GM12874 (cell line): ENCODE measurements at regions not wholly inside any gene's neighbourhood (a gene's known extent, or its start where the extent isn't known, plus 50 kb on each side); places are given as distances from the start of the nearest gene placed in this dataset.

Source experiments
- TF ChIP-seq, protein P1 (sequence below): IDR thresholded peaks from 2 replicates; pipeline ENCODE4 v1.5.1; 2011; ENCODE audit warnings: low read depth, mild to moderate bottlenecking, control low read depth, low read length, moderate library complexity; ENCODE audit not compliant: insufficient read depth

DNA sequence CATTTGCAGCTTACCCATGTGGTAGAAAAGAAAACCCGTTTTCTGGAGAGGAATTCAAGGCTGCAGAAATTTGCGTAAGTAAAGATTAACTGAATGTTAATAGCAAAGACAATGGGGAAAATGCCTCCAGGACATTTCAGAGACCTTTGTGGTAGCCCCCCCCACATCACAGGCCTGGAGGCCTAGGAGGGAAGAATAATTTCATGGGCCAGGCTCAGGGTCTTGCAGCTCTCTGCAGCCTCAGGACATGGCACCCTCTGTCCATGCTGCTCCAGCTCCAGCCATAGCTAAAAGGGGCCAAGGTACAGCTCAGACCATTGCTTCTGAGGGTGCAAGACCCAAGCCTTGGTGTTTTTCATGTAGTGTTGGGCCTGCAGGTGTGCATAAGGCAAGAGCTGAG is 92.7 kb upstream of the ZNF678 start:
- TF ChIP-seq, protein P1, sequence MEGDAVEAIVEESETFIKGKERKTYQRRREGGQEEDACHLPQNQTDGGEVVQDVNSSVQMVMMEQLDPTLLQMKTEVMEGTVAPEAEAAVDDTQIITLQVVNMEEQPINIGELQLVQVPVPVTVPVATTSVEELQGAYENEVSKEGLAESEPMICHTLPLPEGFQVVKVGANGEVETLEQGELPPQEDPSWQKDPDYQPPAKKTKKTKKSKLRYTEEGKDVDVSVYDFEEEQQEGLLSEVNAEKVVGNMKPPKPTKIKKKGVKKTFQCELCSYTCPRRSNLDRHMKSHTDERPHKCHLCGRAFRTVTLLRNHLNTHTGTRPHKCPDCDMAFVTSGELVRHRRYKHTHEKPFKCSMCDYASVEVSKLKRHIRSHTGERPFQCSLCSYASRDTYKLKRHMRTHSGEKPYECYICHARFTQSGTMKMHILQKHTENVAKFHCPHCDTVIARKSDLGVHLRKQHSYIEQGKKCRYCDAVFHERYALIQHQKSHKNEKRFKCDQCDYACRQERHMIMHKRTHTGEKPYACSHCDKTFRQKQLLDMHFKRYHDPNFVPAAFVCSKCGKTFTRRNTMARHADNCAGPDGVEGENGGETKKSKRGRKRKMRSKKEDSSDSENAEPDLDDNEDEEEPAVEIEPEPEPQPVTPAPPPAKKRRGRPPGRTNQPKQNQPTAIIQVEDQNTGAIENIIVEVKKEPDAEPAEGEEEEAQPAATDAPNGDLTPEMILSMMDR: no peak

DNA sequence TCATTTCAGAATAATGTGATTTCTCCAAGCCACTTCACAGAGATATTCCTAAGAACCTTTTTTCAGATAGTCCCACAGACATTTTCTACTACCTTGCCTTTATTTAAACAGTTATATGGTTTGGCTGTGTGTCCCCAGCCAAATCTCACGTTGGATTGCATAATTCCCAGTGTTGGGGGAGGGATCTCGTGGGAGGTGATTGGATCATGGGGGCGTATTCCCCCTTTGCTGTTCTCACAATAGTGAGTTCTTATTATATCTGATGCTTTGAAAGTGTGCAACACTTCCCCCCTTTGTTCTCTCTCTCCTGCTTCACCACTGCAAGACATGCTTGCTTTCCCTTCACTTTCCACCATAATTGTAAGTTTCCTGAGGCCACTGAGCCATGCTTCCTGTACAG is 93.6 kb upstream of the ZNF678 start:
- TF ChIP-seq, protein P1: no peak

DNA sequence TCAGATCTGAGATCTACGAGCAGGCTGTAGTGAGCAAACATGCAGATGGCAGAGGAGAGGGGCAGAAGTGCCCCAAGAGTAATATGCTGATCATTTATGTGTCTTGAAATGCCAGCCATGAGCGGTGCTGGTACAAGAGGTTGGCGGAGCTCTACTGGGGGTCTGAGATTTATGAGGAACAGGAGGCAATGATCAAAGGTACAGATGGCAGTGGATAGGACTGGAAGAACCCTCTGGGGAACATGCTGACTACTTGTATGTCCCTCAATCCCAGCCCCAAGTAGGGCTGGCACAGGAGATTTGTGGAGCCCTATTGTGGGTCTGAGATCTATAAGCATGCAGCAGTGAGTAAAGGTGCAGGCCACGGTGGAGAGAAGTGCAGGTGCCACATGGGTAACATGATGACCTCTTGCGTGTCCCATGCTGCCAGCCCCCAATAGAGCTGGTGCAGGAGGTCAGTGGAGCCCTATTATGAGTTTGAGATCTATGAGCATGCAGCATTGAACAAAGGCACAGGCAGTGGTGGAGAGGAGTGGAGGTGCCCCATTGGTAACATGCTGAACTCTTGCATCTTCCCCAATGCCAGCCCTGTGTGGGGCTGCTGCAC is 97.2 kb upstream of the ZNF678 start:
- TF ChIP-seq, protein P1: no peak

DNA sequence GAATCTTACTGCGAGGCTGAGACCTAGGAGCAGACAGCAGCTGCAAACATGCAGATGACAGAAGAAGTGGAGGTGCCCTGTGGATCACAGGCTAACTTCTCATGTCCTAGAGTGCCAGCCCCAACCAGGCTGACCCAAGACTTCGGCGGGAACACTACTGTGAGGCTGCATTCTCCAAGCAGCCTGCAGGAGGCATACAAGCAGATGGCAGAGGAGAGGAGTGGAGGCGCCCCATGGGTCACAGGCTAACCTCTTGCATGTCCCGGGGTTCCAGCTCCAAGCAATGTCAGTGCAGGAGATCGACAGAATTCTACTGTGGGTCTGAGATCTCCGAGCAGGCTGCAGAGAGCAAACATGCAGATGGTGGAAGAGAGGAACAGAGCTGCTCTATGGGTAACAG is 98.1 kb upstream of the ZNF678 start:
- TF ChIP-seq, protein P1: no peak

DNA sequence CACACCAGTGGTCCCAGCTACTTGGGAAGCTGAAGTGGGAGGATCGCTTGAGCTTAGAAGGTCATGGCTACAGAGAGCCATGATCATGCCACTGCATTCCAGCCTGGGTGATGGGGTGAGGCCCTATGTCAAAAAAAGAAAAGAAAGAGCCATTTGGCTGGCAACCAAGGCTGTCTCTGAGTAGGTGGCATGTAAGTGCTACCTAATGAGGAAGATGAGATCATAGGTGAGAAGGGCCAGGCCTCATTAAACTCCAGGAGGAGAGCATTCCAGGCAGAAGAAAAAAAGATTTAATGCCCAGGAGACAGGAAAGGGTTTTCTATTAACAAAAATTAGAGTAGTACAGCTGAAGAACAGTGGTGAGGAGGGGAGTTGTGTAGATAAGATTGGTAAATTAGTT is 103.4 kb upstream of the ZNF678 start:
- TF ChIP-seq, protein P1: no peak

DNA sequence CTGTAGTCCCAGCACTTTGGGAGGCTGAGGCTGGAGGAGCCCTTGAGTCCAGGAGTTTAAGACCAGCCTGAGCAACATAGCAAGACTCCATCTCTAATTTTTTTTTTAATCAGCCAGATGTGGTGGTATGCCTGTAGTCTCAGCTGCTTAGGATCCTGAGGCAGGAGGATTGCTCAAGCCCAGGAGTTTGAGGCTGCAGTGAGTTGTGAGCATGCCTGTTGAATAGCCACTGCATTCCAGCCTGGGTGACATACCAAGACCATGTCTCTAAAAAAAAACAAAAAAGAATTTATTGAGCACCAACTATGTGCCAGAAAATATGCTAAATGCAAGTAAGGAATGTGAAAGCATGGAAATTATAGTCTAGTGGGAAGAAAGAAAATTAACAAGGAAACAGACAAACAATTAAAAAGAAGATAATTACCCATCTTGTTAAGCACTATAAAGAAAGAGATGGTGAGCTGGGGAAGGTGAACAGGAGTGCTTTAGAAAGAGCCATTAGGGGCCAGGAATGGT is 104.0 kb upstream of the ZNF678 start:
- TF ChIP-seq, protein P1: no peak

DNA sequence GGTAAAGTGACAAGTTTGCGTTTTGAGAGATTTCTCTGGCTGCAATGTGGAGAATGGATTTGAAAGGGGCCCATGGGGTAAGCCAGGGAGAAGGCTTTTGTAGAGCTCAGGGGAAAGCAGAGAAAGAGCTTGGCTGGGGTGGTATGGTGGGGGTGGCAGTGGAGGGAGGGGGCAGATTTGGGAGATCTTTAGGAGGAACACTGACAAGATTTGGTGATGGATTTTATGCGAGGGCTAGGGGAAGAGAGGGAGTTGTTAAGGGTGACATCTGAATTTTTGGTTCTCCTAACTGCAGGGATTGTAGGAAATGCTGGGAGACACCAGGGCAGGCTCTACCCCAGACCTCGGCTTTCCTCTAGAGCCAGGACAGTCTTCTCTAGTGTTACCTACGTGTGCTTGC is 108.7 kb upstream of the ZNF678 start:
- TF ChIP-seq, protein P1: no peak
